ENCODE measurements at regions not wholly inside any gene's neighbourhood (a gene's known extent, or its start where the extent isn't known, plus 50 kb on each side); places are given as distances from the start of the nearest gene placed in this dataset.

DNA sequence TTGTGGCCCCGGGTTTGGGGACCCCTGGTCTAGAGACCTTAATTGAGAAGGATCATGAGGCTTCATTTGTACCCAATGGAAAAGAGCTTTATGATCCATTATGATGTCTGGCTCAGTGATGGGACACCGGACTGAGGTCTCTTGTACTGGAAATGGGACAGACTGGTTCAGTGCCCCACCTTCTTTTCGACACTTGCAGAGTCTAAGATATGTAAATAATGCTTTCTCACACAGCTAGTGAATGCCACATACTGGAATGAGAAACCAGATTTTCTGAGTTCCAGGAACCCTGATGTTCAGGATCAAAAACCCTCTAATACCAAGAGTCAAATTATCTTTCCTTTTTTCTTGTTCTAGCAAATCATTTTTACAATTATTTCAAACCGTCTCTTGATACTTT lies 116.3 kb upstream of the ARPP21 start (continued):
- TF ChIP-seq JUND (IDR thresholded peaks at IDR 0.05; ENCODE audit: low read depth, low read length) (no peak), TCF12 (IDR thresholded peaks at IDR 0.05; ENCODE audit: low read depth, low read length) (no peak), CBX3 (IDR thresholded peaks at IDR 0.05; ENCODE audit: borderline replicate concordance, low read depth) (no peak), SMARCA5 (IDR thresholded peaks at IDR 0.05) (no peak), CHD4 (IDR thresholded peaks at IDR 0.05) (no peak), SUPT20H (IDR thresholded peaks at IDR 0.05; ENCODE audit: borderline replicate concordance, control insufficient read depth, low read depth, low read length) (no peak), BRCA1 (IDR thresholded peaks at IDR 0.05; ENCODE audit: low read depth, low read length) (no peak), SREBF1 (IDR thresholded peaks at IDR 0.05; ENCODE audit: low read length) (no peak)
- TF ChIP-seq, protein P1, sequence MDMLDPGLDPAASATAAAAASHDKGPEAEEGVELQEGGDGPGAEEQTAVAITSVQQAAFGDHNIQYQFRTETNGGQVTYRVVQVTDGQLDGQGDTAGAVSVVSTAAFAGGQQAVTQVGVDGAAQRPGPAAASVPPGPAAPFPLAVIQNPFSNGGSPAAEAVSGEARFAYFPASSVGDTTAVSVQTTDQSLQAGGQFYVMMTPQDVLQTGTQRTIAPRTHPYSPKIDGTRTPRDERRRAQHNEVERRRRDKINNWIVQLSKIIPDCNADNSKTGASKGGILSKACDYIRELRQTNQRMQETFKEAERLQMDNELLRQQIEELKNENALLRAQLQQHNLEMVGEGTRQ (IDR thresholded peaks at IDR 0.05; ENCODE audit: borderline replicate concordance, low read depth, low read length): no peak
- TF ChIP-seq, protein P2, sequence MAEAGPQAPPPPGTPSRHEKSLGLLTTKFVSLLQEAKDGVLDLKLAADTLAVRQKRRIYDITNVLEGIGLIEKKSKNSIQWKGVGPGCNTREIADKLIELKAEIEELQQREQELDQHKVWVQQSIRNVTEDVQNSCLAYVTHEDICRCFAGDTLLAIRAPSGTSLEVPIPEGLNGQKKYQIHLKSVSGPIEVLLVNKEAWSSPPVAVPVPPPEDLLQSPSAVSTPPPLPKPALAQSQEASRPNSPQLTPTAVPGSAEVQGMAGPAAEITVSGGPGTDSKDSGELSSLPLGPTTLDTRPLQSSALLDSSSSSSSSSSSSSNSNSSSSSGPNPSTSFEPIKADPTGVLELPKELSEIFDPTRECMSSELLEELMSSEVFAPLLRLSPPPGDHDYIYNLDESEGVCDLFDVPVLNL (IDR thresholded peaks at IDR 0.05; ENCODE audit: low read depth, low read length): no peak

DNA sequence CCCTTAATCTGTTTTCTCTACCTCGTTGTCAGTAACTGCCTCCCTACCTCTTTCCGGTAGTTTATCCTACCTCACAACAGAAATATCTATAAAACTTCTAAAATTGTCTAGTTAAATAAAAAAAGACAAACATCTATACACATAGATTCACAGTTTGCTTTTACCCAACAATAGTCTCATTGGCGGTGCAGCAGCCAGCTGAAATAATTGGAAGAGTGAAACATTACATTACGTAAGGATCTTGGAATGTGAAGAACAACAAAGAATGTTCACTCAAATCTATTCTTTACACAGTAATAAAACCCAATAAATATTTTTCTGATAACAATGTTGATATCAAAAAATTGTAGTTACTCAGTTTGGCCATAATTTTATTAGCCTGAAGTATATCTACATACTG lies 115.5 kb upstream of the ARPP21 start:
- Histone ChIP-seq H3K4me2 (ENCODE audit: control insufficient read depth, insufficient read depth) (no peak overlapping the region), H3K4me1 (ENCODE audit: control insufficient read depth, insufficient read depth, low read length) (no peaks in the 10 kb centered on the region), H3K9ac (ENCODE audit: control insufficient read depth, insufficient read depth, low read length) (no peak overlapping the region), H4K20me1 (ENCODE audit: control insufficient read depth, insufficient read depth) (no peaks in the 10 kb centered on the region), H3K27me3 (replicated peaks in 1 of 2; ENCODE audit: control insufficient read depth in 2 of 2, insufficient read depth in 2 of 2, low read length in 1 of 2) (no peaks in the 10 kb centered on the region), H3K4me3 (no peak overlapping the region), H2AFZ (ENCODE audit: control insufficient read depth, low read depth, low read length) (no peak overlapping the region), H3K27ac (ENCODE audit: control insufficient read depth, insufficient read depth) (no peak overlapping the region), H3K79me2 (ENCODE audit: control insufficient read depth, insufficient read depth, low read length) (no peaks in the 10 kb centered on the region), H3K36me3 (ENCODE audit: control insufficient read depth in 2 of 2, insufficient read depth in 2 of 2, low read length in 1 of 2) (no peaks in the 10 kb centered on the region), H3K9me3 (replicated peaks; ENCODE audit: control insufficient read depth, insufficient read depth, low read length) (no peaks in the 10 kb centered on the region)
- ChIA-PET CTCF (interaction anchor here (1.4 kb wide), 1 partner anchor 15 kb away, joined by 3 read pairs; no protein-coding TSS in a partner anchor), RAD21 (ENCODE audit: unreplicated experiment) (no interaction called here), SMC1A (ENCODE audit: uncharacterized antibody, unreplicated experiment) (no interaction called here), POLR2A (no interaction called here)
- BruUV-seq (replicated peaks): no TSS peak
- WGBS (ENCODE audit: insufficient coverage, insufficient replicate concordance, low lambda C conversion rate, missing lambda C conversion rate): 31% methylated on average over 4 of the region's 4 CpGs
- no peak for FAIRE-seq
- no peak for ATAC-seq
- no peak for DNase-seq (ENCODE audit: low read depth, low spot score)
- in situ Hi-C loops (cut with MboI) (no loop called here), intact Hi-C loops (cut with micrococcal nuclease; ENCODE audit: unreplicated experiment) (no loop called here)
- TF ChIP-seq SRF (IDR thresholded peaks at IDR 0.05; ENCODE audit: low read depth in 2 of 2, low read length in 2 of 2) (no peak), SMARCA5 (IDR thresholded peaks at IDR 0.05) (no peak), POU2F2 (IDR thresholded peaks at IDR 0.05; ENCODE audit: borderline replicate concordance, low read depth, low read length) (no peak), TARDBP (IDR thresholded peaks at IDR 0.05; ENCODE audit: borderline replicate concordance) (no peak), FOXK2 (IDR thresholded peaks at IDR 0.05) (no peak), IRF4 (IDR thresholded peaks at IDR 0.05; ENCODE audit: low read depth, low read length) (no peak), NFIC (IDR thresholded peaks at IDR 0.05; ENCODE audit: low read depth, low read length) (no peak), KAT2A (conservative IDR thresholded peaks at IDR 0.05; ENCODE audit: control insufficient read depth, low read depth, low read length) (no peak), JUNB (IDR thresholded peaks at IDR 0.05) (no peak), EP300 (IDR thresholded peaks at IDR 0.05; ENCODE audit: borderline replicate concordance in 1 of 2, control insufficient read depth in 1 of 2, low read depth in 2 of 2, low read length in 2 of 2) (no peak), ATF7 (IDR thresholded peaks at IDR 0.05; ENCODE audit: low read depth) (no peak), SREBF1 (IDR thresholded peaks at IDR 0.05; ENCODE audit: low read length) (no peak), BHLHE40 (IDR thresholded peaks at IDR 0.05; ENCODE audit: borderline replicate concordance in 1 of 2, low read depth in 2 of 2, low read length in 1 of 2) (no peak), SUZ12 (IDR thresholded peaks at IDR 0.05; ENCODE audit: unreplicated experiment) (no peak), YBX1 (IDR thresholded peaks at IDR 0.05) (no peak)
- TF ChIP-seq, protein P3, sequence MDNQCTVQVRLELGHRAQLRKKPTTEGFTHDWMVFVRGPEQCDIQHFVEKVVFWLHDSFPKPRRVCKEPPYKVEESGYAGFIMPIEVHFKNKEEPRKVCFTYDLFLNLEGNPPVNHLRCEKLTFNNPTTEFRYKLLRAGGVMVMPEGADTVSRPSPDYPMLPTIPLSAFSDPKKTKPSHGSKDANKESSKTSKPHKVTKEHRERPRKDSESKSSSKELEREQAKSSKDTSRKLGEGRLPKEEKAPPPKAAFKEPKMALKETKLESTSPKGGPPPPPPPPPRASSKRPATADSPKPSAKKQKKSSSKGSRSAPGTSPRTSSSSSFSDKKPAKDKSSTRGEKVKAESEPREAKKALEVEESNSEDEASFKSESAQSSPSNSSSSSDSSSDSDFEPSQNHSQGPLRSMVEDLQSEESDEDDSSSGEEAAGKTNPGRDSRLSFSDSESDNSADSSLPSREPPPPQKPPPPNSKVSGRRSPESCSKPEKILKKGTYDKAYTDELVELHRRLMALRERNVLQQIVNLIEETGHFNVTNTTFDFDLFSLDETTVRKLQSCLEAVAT (IDR thresholded peaks at IDR 0.05): no peak
